Activated T-helper 1 cell treated with anti-CD3 and anti-CD28 coated beads, Interleukin-12 subunit alpha, Interleukin-12 subunit beta, Interleukin-2, Interleukin-4 antibody, amounts not matched to agents 30 ng/mL and 10 ng/mL and 1 ng/mL, durations not matched to agents 14 hours and 24 hours and 36 hours (primary cell): ENCODE measurements at regions not wholly inside any gene's neighbourhood (a gene's known extent, or its start where the extent isn't known, plus 50 kb on each side); places are given as distances from the start of the nearest gene placed in this dataset.
"Not testable (repeated sequence)": the region's sequence is repeated elsewhere in the genome, so short reads cannot be mapped to it uniquely, and the experiment has no call there.

Experiments
- DNase-seq: peaks from one replicate; pipeline ENCODE4 v3.0.0; 2021; ENCODE audit warnings: low spot score
- H3K27ac Mint-ChIP-seq: one replicate; pipeline ENCODE4 v1.8.0; 2021; ENCODE audit warnings: mild to moderate bottlenecking, mixed read lengths
- H3K27me3 Mint-ChIP-seq: one replicate; pipeline ENCODE4 v1.8.0; 2022; ENCODE audit warnings: mild to moderate bottlenecking, moderate library complexity, mixed read lengths; ENCODE audit not compliant: insufficient read depth
- H3K36me3 Mint-ChIP-seq: one replicate; pipeline ENCODE4 v1.8.0; 2021; ENCODE audit warnings: low read depth, mixed read lengths
- H3K4me1 Mint-ChIP-seq: one replicate; pipeline ENCODE4 v1.8.0; 2021; ENCODE audit warnings: low read depth, mixed read lengths
- H3K4me3 Mint-ChIP-seq: one replicate; pipeline ENCODE4 v1.8.0; 2021; ENCODE audit warnings: mild to moderate bottlenecking, moderate library complexity, mixed read lengths
- H3K9me3 Mint-ChIP-seq: one replicate; pipeline ENCODE4 v1.8.0; 2021; ENCODE audit warnings: mixed read lengths
- intact Hi-C: fragments of 100-400 bp; cut with micrococcal nuclease; formaldehyde crosslinking; loops from one replicate; pipeline ENCODE4 v1.15.1; 2024

- intact Hi-C loops: no loop called here
- DNase-seq: no peak
- H3K4me3 Mint-ChIP-seq: no peak overlapping the region
- H3K4me1 Mint-ChIP-seq: peaks cover 7% of the 10 kb centered on the region
- peaks cover 15% of the 10 kb centered on the region for H3K9me3 Mint-ChIP-seq
- no peak overlapping the region for H3K27ac Mint-ChIP-seq
- H3K36me3 Mint-ChIP-seq: peaks cover 24% of the 10 kb centered on the region
- no peaks in the 10 kb centered on the region for H3K27me3 Mint-ChIP-seq
These were observed 89.0 kb upstream of the GRK3 start for GRCh38 chr22:25475257-25476022.

- peaks cover 22% of the 10 kb centered on the region for H3K9me3 Mint-ChIP-seq
These were observed 87.1 kb upstream of the GRK3 start for GRCh38 chr22:25477358-25477757.

GRCh38 chr22:25478111-25478510 lies 86.4 kb upstream of the GRK3 start:
- H3K27ac Mint-ChIP-seq: no peak overlapping the region
- H3K27me3 Mint-ChIP-seq: no peaks in the 10 kb centered on the region
- peaks cover 7% of the 10 kb centered on the region for H3K4me1 Mint-ChIP-seq
- no peak overlapping the region for H3K4me3 Mint-ChIP-seq
- H3K36me3 Mint-ChIP-seq: peaks cover 38% of the 10 kb centered on the region
- intact Hi-C loops: no loop called here
- no peak for DNase-seq
- H3K9me3 Mint-ChIP-seq: peaks cover 22% of the 10 kb centered on the region

More at GRCh38 chr22:25477358-25477757, 87.1 kb upstream of the GRK3 start:
- intact Hi-C loops: no loop called here
- Mint-ChIP-seq H3K36me3 (peaks cover 33% of the 10 kb centered on the region), H3K27me3 (no peaks in the 10 kb centered on the region), H3K4me3 (no peak overlapping the region), H3K27ac (no peak overlapping the region), H3K4me1 (peaks cover 7% of the 10 kb centered on the region)
- no peak for DNase-seq

GRCh38 chr22:25478528-25478927 lies 85.9 kb upstream of the GRK3 start:
- intact Hi-C loops: no loop called here
- H3K9me3 Mint-ChIP-seq: peaks cover 22% of the 10 kb centered on the region
- peaks cover 10% of the 10 kb centered on the region for H3K4me1 Mint-ChIP-seq
- H3K27me3 Mint-ChIP-seq: no peaks in the 10 kb centered on the region
- DNase-seq: no peak
- H3K27ac Mint-ChIP-seq: no peak overlapping the region
- peaks cover 38% of the 10 kb centered on the region for H3K36me3 Mint-ChIP-seq
- no peak overlapping the region for H3K4me3 Mint-ChIP-seq

GRCh38 chr22:25480868-25481267 lies 83.6 kb upstream of the GRK3 start:
- H3K27me3 Mint-ChIP-seq: not testable (repeated sequence)

GRCh38 chr22:25482091-25482760 lies 82.2 kb upstream of the GRK3 start:
- Mint-ChIP-seq H3K36me3 (peaks cover 48% of the 10 kb centered on the region), H3K27ac (no peak overlapping the region), H3K4me3 (no peak overlapping the region), H3K27me3 (no peaks in the 10 kb centered on the region), H3K9me3 (peaks cover 23% of the 10 kb centered on the region), H3K4me1 (peaks cover 39% of the 10 kb centered on the region)
- intact Hi-C loops: loop anchor here (5.0 kb wide), 1 partner anchor 490 kb away; no protein-coding TSS in a partner anchor
- DNase-seq: no peak

More at GRCh38 chr22:25480868-25481267, 83.6 kb upstream of the GRK3 start:
- H3K4me3 Mint-ChIP-seq, H3K27ac Mint-ChIP-seq, DNase-seq: not testable (repeated sequence)
- peaks cover 46% of the 10 kb centered on the region for H3K36me3 Mint-ChIP-seq
- H3K4me1 Mint-ChIP-seq: peaks cover 26% of the 10 kb centered on the region
- intact Hi-C loops: loop anchor here (5.0 kb wide), 1 partner anchor 489 kb away; no protein-coding TSS in a partner anchor
- peaks cover 22% of the 10 kb centered on the region for H3K9me3 Mint-ChIP-seq

GRCh38 chr22:25482868-25483639 lies 81.4 kb upstream of the GRK3 start:
- peak overlapping the region; percentile 80 for H3K27ac Mint-ChIP-seq
- no peaks in the 10 kb centered on the region for H3K27me3 Mint-ChIP-seq
- peaks cover 21% of the 10 kb centered on the region for H3K9me3 Mint-ChIP-seq
- H3K4me3 Mint-ChIP-seq: no peak overlapping the region
- H3K4me1 Mint-ChIP-seq: peaks cover 48% of the 10 kb centered on the region
- no peak for DNase-seq
- intact Hi-C loops: loop anchor here (5.0 kb wide), 1 partner anchor 491 kb away; no protein-coding TSS in a partner anchor
- H3K36me3 Mint-ChIP-seq: peaks cover 48% of the 10 kb centered on the region

- H3K9me3 Mint-ChIP-seq: peaks cover 23% of the 10 kb centered on the region
- no peak for DNase-seq
- intact Hi-C loops: loop anchor here (1.0 to 5.0 kb wide), 4 partner anchors 10 to 492 kb away; partner anchors contain the start of gene GRK3
- peak overlapping the region; percentile 90 for H3K27ac Mint-ChIP-seq
- H3K27me3 Mint-ChIP-seq: no peaks in the 10 kb centered on the region
- peaks cover 52% of the 10 kb centered on the region for H3K36me3 Mint-ChIP-seq
- H3K4me1 Mint-ChIP-seq: peaks cover 56% of the 10 kb centered on the region
- no peak overlapping the region for H3K4me3 Mint-ChIP-seq
These were observed 80.5 kb upstream of the GRK3 start for GRCh38 chr22:25483931-25484330.

GRCh38 chr22:25484521-25485315 lies 79.8 kb upstream of the GRK3 start:
- H3K36me3 Mint-ChIP-seq: peaks cover 50% of the 10 kb centered on the region
- intact Hi-C loops: loop anchor here (1.0 to 5.0 kb wide), 4 partner anchors 10 to 492 kb away; partner anchors contain the start of gene GRK3
- no peaks in the 10 kb centered on the region for H3K27me3 Mint-ChIP-seq
- H3K9me3 Mint-ChIP-seq: peaks cover 23% of the 10 kb centered on the region
- H3K4me1 Mint-ChIP-seq: peaks cover 61% of the 10 kb centered on the region
- H3K4me3 Mint-ChIP-seq: no peak overlapping the region
- H3K27ac Mint-ChIP-seq: peak overlapping the region; percentile 90
- DNase-seq: no peak

GRCh38 chr22:25485626-25486545 lies 78.6 kb upstream of the GRK3 start:
- intact Hi-C loops: loop anchor here (2.0 kb wide), 1 partner anchor 425 kb away; no protein-coding TSS in a partner anchor
- DNase-seq: no peak
- H3K27me3 Mint-ChIP-seq: no peaks in the 10 kb centered on the region
- H3K27ac Mint-ChIP-seq: peak overlapping the region; percentile 90
- H3K9me3 Mint-ChIP-seq: peaks cover 24% of the 10 kb centered on the region
- H3K4me1 Mint-ChIP-seq: peaks cover 61% of the 10 kb centered on the region
- peaks cover 54% of the 10 kb centered on the region for H3K36me3 Mint-ChIP-seq
- peak overlapping the region; percentile 56 for H3K4me3 Mint-ChIP-seq

- H3K9me3 Mint-ChIP-seq: peaks cover 19% of the 10 kb centered on the region
- H3K4me1 Mint-ChIP-seq: peaks cover 61% of the 10 kb centered on the region
- no peaks in the 10 kb centered on the region for H3K27me3 Mint-ChIP-seq
- H3K27ac Mint-ChIP-seq: peak overlapping the region; percentile 90
- no peak for DNase-seq
- intact Hi-C loops: loop anchor here (2.0 kb wide), 1 partner anchor 427 kb away; no protein-coding TSS in a partner anchor
- H3K4me3 Mint-ChIP-seq: peak overlapping the region; percentile 28
- peaks cover 49% of the 10 kb centered on the region for H3K36me3 Mint-ChIP-seq
These were observed 77.0 kb upstream of the GRK3 start for GRCh38 chr22:25487508-25487907.
